Esophagus squamous epithelium (tissue), 5 donors: ENCODE measurements at regions not wholly inside any gene's neighbourhood (a gene's known extent, or its start where the extent isn't known, plus 50 kb on each side); places are given as distances from the start of the nearest gene placed in this dataset.

Source experiments
- DNase-seq: peaks from one replicate; lab custom pipeline; 2025; lab: John Stamatoyannopoulos, UW
- H3K27ac ChIP-seq, 4 donors: fragments of 200-600 bp; sonication (generic); one replicate each; pipeline ENCODE4 v1.5.1; 2016 to 2019; ENCODE audit warnings: mild to moderate bottlenecking in 1 of 4
- H3K27me3 ChIP-seq, 4 donors: fragments of 200-600 bp; sonication (generic); 1 replicate in 3 of 4; 2 replicates in 1 of 4; pipeline versions ENCODE4 v1.5.1 to v1.6.0; 2017 to 2021; ENCODE audit warnings: antibody characterized with exemption in 1 of 4
- H3K36me3 ChIP-seq, 3 donors: fragments of 200-600 bp; sonication (generic); one replicate each; pipeline ENCODE4 v1.5.1; 2016 to 2019
- H3K4me1 ChIP-seq, 3 donors: fragments of 200-600 bp; sonication (generic); one replicate each; pipeline ENCODE4 v1.5.1; 2017 to 2019
- H3K4me3 ChIP-seq, 4 donors: fragments of 200-600 bp; sonication (generic); 1 replicate in 3 of 4; 2 replicates in 1 of 4; pipeline ENCODE4 v1.5.1; 2016 to 2019; ENCODE audit warnings: mild to moderate bottlenecking in 2 of 4, moderate library complexity in 1 of 4
- H3K9me3 ChIP-seq, 3 donors: fragments of 200-600 bp; sonication (generic); one replicate each; pipeline ENCODE4 v1.5.1; 2016 to 2019
- POLR2A ChIP-seq, 4 donors: fragments of 450-650 bp; IDR thresholded peaks; one replicate each; pipeline ENCODE4 v1.6.1; 2017; ENCODE audit warnings: antibody characterized with exemption in 4 of 4, mild to moderate bottlenecking in 4 of 4, moderate library complexity in 3 of 4
- WGBS, 2 donors: methylation state at CpG; one replicate each; pipeline ENCODE4 v1.1.5; 2018; 5-methylcytosine and 5-hydroxymethylcytosine counted together
- intact Hi-C: fragments of 100-400 bp; cut with DNase I; formaldehyde crosslinking; loops from one replicate; pipeline ENCODE4 v1.15.0; 2022
- TF ChIP-seq, protein P1 (sequence below), 6 experiments: fragments of 450-650 bp in 4 of 6; fragments of 200-600 bp in 2 of 6; sonication (generic) in 2 of 6; IDR thresholded peaks; one replicate each; pipeline ENCODE4 v1.5.1; 2016 to 2019; ENCODE audit warnings: antibody characterized with exemption in 6 of 6, mild to moderate bottlenecking in 4 of 6, moderate library complexity in 4 of 6
- donor health status: DM: yes; HTN: yes; CAD: no.

DNA sequence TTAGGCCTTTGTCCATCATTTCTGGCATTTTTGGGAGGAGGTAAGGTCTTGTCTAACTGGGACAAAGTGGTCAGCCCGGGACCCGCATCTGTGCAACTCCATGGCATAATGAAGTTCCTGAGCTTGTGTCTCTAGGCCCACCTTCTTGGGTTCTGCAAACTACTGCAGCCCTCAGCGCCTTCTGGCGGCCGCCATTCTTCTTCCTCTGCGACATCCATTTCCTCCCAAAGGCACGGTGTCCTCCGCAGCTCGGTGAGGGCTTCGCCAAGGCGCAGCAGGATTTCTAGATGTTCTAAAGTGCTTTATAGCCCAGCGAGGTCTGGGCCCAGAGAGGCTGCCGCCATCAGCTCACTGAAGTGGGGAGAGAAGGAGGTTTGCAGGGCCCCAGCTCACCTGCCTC lies 134.4 kb upstream of the OR4E1 start:
- peaks cover 0 to 5% (median 0%) of the 10 kb centered on the region in 4 donors for H3K27me3 ChIP-seq
- WGBS, 2 donors: 96% methylated on average over 5 of the region's 13 CpGs; no CpG with 5 or more reads in 1 of the 2 donors
- no peak overlapping the region for H3K4me3 ChIP-seq
- no peak for DNase-seq
- no peaks in the 10 kb centered on the region for H3K9me3 ChIP-seq
- no peak overlapping the region for H3K27ac ChIP-seq
- intact Hi-C loops: no loop called here
- H3K4me1 ChIP-seq: no peaks in the 10 kb centered on the region
- TF ChIP-seq, protein P1, sequence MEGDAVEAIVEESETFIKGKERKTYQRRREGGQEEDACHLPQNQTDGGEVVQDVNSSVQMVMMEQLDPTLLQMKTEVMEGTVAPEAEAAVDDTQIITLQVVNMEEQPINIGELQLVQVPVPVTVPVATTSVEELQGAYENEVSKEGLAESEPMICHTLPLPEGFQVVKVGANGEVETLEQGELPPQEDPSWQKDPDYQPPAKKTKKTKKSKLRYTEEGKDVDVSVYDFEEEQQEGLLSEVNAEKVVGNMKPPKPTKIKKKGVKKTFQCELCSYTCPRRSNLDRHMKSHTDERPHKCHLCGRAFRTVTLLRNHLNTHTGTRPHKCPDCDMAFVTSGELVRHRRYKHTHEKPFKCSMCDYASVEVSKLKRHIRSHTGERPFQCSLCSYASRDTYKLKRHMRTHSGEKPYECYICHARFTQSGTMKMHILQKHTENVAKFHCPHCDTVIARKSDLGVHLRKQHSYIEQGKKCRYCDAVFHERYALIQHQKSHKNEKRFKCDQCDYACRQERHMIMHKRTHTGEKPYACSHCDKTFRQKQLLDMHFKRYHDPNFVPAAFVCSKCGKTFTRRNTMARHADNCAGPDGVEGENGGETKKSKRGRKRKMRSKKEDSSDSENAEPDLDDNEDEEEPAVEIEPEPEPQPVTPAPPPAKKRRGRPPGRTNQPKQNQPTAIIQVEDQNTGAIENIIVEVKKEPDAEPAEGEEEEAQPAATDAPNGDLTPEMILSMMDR (IDR thresholded peaks at IDR 0.05): no peak
- TF ChIP-seq POLR2A (IDR thresholded peaks at IDR 0.05): no peak
- no peaks in the 10 kb centered on the region for H3K36me3 ChIP-seq

DNA sequence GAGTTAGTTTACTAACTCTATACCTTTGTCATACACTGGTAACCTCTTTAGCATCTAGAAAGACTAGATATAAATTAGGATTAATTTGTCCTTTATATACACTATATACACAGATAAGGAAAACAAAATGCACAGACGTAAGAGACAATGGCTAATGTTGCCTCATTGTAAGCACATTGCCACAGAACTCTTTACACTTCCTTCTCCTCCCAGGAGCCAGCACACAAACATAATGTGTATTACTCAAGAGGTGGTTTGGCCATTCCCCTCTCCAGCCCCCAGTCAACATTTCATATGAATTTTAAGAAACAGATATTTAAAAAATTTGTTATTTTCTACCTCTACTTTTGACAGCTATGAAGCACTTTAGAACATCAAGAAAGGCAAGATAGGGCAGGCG lies 131.4 kb upstream of the OR4E1 start:
- no peaks in the 10 kb centered on the region for H3K9me3 ChIP-seq
- no peak for DNase-seq
- no peak overlapping the region for H3K4me3 ChIP-seq
- WGBS, 2 donors: 74 to 83% methylated on average over 2 of the region's 2 CpGs
- no peaks in the 10 kb centered on the region for H3K4me1 ChIP-seq
- intact Hi-C loops: no loop called here
- no peaks in the 10 kb centered on the region for H3K36me3 ChIP-seq
- peaks cover 0 to 4% (median 0%) of the 10 kb centered on the region in 4 donors for H3K27me3 ChIP-seq
- no peak overlapping the region for H3K27ac ChIP-seq
- TF ChIP-seq, protein P1 (IDR thresholded peaks at IDR 0.05): no peak
- TF ChIP-seq POLR2A (IDR thresholded peaks at IDR 0.05): no peak

DNA sequence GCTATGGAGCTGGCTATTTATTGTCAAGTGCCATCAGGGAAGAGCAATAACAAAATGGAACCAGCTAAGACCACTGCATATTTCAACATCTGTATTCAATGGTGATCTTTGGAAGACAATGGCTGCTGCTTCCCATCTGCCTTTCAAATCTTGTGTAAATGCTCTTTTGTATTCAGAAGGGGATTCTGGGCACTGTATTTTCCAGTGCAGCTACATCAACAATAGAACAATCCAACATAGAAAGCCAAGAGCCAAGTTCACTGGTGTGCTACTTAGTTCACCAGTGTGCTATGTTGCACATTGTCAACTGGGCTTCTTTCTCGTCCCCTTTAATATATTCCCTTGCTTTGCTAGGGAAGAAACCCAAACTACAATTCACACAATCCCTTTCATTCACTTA lies 128.8 kb upstream of the OR4E1 start:
- H3K36me3 ChIP-seq: no peaks in the 10 kb centered on the region
- no peaks in the 10 kb centered on the region for H3K4me1 ChIP-seq
- intact Hi-C loops: no loop called here
- WGBS, 2 donors: 36 to 83% methylated on average over 1 of the region's 1 CpG
- H3K27ac ChIP-seq: no peak overlapping the region
- no peaks in the 10 kb centered on the region for H3K27me3 ChIP-seq
- no peak overlapping the region for H3K4me3 ChIP-seq
- no peaks in the 10 kb centered on the region for H3K9me3 ChIP-seq
- no peak for TF ChIP-seq POLR2A (IDR thresholded peaks at IDR 0.05)
- TF ChIP-seq, protein P1 (IDR thresholded peaks at IDR 0.05): no peak
- DNase-seq: no peak

DNA sequence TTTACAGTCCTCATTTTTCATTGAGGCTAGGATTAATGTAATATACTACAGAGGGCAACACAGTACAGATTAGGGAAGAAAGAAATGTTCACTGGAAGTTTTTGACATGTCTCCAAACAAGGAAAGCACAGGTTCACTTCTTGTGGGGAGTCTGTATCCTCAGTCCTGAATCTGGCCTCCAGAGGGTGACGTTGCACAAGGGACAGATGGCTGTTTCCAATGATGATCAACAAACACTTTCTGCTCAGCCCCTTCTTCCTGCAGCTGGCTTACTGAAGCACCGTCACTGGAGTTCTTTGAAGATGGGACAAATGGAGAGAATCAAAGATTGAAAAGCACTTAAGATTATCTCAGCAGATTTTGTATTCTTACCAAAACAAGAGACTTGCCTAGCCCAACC lies 123.3 kb upstream of the OR4E1 start:
- H3K27me3 ChIP-seq: no peaks in the 10 kb centered on the region
- 36 to 50% methylated on average over 2 of the region's 2 CpGs for WGBS, 2 donors
- no peak for DNase-seq
- no peaks in the 10 kb centered on the region for H3K36me3 ChIP-seq
- TF ChIP-seq POLR2A (IDR thresholded peaks at IDR 0.05): no peak
- TF ChIP-seq, protein P1 (IDR thresholded peaks at IDR 0.05): no peak
- H3K4me3 ChIP-seq: no peak overlapping the region
- intact Hi-C loops: no loop called here
- no peak overlapping the region for H3K27ac ChIP-seq
- H3K9me3 ChIP-seq: peaks cover 0 to 9% (median 4%) of the 10 kb centered on the region in 3 donors
- H3K4me1 ChIP-seq: no peaks in the 10 kb centered on the region

DNA sequence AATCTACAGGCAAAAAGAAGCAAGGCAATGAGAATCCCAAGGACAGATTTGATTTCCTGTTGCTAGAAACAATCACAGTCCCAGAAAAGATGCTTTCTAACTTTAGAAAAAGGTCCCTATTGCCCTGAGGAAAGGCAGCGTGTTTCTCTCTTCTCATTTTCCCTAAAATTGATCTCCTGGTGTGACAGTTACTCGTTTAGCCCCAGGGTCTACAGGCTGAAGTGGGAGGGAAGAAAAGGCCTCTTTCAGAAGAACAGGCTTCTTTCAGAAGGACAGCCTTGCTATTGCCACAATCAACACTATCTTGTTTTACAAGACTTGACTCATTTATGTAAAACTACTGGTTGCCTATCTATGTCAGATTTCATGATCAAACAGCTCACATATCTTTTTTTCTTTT lies 121.8 kb upstream of the OR4E1 start:
- no peaks in the 10 kb centered on the region for H3K4me1 ChIP-seq
- H3K27me3 ChIP-seq: no peaks in the 10 kb centered on the region
- H3K27ac ChIP-seq: no peak overlapping the region
- no peaks in the 10 kb centered on the region for H3K36me3 ChIP-seq
- TF ChIP-seq, protein P1 (IDR thresholded peaks at IDR 0.05): no peak
- TF ChIP-seq POLR2A (IDR thresholded peaks at IDR 0.05): no peak
- intact Hi-C loops: no loop called here
- WGBS, 2 donors: 9 to 44% methylated on average over 2 of the region's 2 CpGs
- H3K4me3 ChIP-seq: no peak overlapping the region
- peaks cover 0 to 9% (median 4%) of the 10 kb centered on the region in 3 donors for H3K9me3 ChIP-seq
- no peak for DNase-seq
